ENCODE measurements at regions not wholly inside any gene's neighbourhood (a gene's known extent, or its start where the extent isn't known, plus 50 kb on each side); places are given as distances from the start of the nearest gene placed in this dataset.

DNA sequence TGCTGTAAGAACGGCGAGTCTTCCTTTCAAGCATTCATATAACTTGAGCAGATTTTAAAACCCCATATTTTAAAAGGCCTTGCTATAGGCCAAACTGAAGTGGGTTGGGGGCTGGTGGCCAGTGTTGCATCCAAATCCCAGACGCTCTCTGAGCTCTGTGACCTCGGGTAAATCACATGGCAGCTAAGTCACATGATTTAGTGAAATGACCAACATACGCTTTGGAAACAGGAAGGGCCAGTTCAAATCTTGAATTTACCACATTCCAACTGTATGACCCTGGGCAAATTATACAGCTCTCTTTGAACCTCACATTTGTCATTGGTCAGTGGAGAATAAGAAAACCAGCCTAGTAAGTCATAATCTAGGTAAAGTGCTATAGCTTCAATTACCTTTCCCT, 519.3 kb downstream of the HAPSTR1 start:
- TF ChIP-seq, protein P1, sequence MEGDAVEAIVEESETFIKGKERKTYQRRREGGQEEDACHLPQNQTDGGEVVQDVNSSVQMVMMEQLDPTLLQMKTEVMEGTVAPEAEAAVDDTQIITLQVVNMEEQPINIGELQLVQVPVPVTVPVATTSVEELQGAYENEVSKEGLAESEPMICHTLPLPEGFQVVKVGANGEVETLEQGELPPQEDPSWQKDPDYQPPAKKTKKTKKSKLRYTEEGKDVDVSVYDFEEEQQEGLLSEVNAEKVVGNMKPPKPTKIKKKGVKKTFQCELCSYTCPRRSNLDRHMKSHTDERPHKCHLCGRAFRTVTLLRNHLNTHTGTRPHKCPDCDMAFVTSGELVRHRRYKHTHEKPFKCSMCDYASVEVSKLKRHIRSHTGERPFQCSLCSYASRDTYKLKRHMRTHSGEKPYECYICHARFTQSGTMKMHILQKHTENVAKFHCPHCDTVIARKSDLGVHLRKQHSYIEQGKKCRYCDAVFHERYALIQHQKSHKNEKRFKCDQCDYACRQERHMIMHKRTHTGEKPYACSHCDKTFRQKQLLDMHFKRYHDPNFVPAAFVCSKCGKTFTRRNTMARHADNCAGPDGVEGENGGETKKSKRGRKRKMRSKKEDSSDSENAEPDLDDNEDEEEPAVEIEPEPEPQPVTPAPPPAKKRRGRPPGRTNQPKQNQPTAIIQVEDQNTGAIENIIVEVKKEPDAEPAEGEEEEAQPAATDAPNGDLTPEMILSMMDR (IDR thresholded peaks at IDR 0.05) = no peak
- no peak for TF ChIP-seq POLR2A (IDR thresholded peaks at IDR 0.05)
